ENCODE measurements at regions not wholly inside any gene's neighbourhood (a gene's known extent, or its start where the extent isn't known, plus 50 kb on each side); places are given as distances from the start of the nearest gene placed in this dataset.
"Not testable (repeated sequence)": the region's sequence is repeated elsewhere in the genome, so short reads cannot be mapped to it uniquely, and the experiment has no call there.

DNA sequence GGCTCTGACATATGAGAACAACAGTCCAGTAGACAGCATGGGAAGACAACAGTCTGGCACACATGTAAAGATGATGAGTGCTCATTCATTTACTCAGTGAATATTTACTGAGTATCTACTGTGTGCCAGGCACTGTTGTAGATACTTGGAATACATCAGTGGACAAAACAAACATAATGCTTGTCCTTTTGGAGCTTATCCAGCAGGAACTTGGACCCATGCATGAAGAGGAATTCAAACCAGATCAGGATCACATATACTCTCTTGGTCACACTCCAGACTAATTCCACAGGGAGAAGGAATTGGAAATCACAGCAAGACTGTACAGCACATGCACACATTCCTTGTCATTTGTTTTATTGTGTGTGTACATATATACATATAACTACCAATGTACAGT lies 217.6 kb upstream of the TTC29 start:
- TF ChIP-seq, protein P1, sequence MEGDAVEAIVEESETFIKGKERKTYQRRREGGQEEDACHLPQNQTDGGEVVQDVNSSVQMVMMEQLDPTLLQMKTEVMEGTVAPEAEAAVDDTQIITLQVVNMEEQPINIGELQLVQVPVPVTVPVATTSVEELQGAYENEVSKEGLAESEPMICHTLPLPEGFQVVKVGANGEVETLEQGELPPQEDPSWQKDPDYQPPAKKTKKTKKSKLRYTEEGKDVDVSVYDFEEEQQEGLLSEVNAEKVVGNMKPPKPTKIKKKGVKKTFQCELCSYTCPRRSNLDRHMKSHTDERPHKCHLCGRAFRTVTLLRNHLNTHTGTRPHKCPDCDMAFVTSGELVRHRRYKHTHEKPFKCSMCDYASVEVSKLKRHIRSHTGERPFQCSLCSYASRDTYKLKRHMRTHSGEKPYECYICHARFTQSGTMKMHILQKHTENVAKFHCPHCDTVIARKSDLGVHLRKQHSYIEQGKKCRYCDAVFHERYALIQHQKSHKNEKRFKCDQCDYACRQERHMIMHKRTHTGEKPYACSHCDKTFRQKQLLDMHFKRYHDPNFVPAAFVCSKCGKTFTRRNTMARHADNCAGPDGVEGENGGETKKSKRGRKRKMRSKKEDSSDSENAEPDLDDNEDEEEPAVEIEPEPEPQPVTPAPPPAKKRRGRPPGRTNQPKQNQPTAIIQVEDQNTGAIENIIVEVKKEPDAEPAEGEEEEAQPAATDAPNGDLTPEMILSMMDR (IDR thresholded peaks at IDR 0.05), result no peak
- H3K27ac ChIP-seq, result no peak overlapping the region
- DNase-seq (no peak), ATAC-seq (no peak)
- intact Hi-C loops (cut with DNase I), result no loop called here
- H3K4me3 ChIP-seq, result no peak overlapping the region
- peaks cover 0 to 7% of the 10 kb centered on the region in 2 donors for H3K27me3 ChIP-seq
- no peaks in the 10 kb centered on the region for H3K4me1 ChIP-seq
- H3K9me3 ChIP-seq, result no peaks in the 10 kb centered on the region
- H3K36me3 ChIP-seq, result no peaks in the 10 kb centered on the region

DNA sequence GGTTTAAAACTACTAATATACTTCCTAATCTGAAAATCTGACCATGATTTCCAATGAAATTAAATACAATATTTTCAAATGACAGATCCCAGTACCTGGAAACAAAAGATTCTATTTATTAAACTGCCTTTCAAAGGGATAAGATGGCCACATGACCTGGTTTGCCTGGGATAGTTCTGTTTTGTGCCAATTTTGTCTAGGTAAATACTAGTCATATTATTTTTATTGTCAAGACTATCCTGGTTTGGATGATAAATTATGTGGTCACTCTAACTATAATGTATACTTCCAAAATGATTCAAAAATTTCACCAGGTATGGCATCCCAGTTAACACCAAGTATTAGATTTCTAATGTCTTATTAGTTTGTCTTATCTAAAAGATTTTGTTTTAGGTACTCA lies 222.5 kb upstream of the TTC29 start:
- H3K9me3 ChIP-seq; H3K27ac ChIP-seq; intact Hi-C loops (cut with DNase I); H3K4me1 ChIP-seq; H3K27me3 ChIP-seq; H3K4me3 ChIP-seq; ATAC-seq; DNase-seq; H3K36me3 ChIP-seq: not testable (repeated sequence)

DNA sequence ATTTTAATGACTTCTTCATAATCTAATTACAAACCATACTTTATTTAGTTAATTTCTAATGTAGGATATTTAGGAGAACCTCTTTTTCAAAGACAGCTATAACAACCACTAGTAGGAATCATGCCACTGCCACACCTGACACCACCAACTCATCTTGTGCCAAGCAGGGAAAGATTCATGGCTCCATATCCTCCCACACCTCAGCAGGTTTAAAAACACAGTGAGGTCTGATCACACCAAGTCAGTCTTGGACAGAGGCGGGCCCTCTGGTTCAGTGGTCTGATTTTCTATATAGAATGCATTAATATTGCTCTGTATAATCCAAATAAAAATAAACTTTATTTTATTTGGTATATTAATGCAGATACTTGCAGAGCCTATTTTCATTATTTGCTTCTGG lies 227.7 kb upstream of the TTC29 start:
- Histone ChIP-seq H3K27me3 (no peaks in the 10 kb centered on the region), H3K27ac (no peak overlapping the region), H3K9me3 (no peaks in the 10 kb centered on the region), H3K4me1 (no peaks in the 10 kb centered on the region), H3K36me3 (no peaks in the 10 kb centered on the region), H3K4me3 (no peak overlapping the region)
- ATAC-seq, result no peak
- intact Hi-C loops (cut with DNase I), result no loop called here
- no peak for DNase-seq
- TF ChIP-seq, protein P1 (IDR thresholded peaks at IDR 0.05), result no peak

DNA sequence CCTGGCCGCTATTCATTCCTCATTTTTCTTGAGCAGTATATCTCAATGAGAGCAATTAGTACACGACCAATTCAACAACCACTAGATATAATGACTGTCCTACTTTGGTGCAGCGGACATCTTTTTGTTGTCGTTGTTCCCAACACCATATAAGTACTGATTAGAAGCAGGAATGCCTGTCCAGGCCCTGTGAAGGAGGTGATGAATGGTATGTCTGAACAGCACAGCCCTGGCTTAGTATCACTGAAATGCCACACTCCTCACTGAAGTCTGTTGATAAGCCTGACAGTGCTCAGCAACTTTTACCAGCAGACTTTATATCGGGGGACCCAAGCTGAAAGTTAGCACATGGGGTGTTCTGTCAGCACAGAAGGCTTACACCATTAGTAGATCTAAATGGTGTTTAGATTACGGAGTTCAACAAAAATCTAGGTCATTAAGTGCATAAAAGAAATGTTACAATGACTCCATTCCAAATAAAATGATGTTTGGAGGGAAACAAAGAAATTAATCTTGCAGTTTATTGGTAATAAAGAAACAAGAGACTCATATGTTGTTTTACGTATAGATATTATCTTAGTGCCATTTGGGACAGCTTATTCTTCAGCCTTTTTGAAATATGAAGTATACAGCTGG lies 228.3 kb upstream of the TTC29 start:
- Histone ChIP-seq H3K4me3 (no peak overlapping the region), H3K27me3 (no peaks in the 10 kb centered on the region), H3K27ac (no peak overlapping the region), H3K36me3 (no peaks in the 10 kb centered on the region), H3K4me1 (no peaks in the 10 kb centered on the region), H3K9me3 (no peaks in the 10 kb centered on the region)
- intact Hi-C loops (cut with DNase I), result no loop called here
- ATAC-seq (no peak), DNase-seq (no peak)
- TF ChIP-seq, protein P1 (IDR thresholded peaks at IDR 0.05), result no peak

DNA sequence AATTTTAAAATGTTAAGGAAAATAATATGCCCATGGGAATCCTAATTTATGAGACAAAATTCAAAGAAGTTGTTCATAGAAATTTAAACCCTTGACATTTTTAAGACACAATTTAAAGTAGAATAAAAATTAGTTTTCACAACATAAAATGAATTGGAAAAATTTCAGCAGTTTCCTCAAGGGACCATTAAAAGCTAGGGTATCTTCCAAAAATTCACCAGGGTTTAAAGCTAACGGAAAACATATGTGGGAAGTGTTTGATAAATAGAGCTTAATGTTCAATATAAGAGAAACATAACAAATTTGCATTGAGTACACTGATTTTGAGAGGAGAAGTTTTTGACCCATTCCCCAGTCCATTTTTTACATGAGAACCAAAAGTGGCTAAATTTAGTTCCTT lies 228.9 kb upstream of the TTC29 start:
- H3K9me3 ChIP-seq, result no peaks in the 10 kb centered on the region
- TF ChIP-seq, protein P1 (IDR thresholded peaks at IDR 0.05), result no peak
- H3K4me3 ChIP-seq, result no peak overlapping the region
- no peaks in the 10 kb centered on the region for H3K27me3 ChIP-seq
- ATAC-seq (no peak), DNase-seq (no peak)
- no peaks in the 10 kb centered on the region for H3K36me3 ChIP-seq
- no peaks in the 10 kb centered on the region for H3K4me1 ChIP-seq
- intact Hi-C loops (cut with DNase I), result no loop called here
- H3K27ac ChIP-seq, result no peak overlapping the region

DNA sequence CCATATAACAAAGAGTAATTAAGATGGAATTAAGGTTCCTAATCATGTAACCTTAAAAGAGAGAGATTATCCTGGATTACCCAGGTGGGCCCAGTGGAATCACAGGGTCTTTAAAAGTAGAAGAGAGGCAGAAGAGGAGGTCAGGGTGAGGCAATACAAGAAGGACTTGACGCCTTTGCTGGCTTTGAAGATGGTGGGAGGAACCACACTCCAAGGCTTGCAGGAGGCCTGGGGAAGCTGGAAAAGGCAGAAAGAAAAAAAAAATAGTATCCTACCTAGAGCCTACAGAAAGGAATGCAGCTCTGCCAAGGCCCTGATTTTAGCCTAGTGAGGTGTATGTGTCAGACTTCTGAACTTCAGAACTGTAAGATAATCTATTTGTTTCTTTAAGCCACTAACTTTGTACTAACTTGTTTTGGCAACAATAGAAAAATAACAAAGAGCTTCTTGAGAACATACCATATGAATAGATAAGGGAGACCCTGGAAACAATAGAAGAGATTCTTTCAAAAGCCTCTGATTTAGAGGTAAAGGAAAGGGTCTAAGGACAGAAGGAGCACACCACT lies 229.9 kb upstream of the TTC29 start:
- DNase-seq, result no peak
- intact Hi-C loops (cut with DNase I), result no loop called here

More for the DNA sequence above, 229.9 kb upstream of the TTC29 start:
- no peaks in the 10 kb centered on the region for H3K27me3 ChIP-seq
- H3K9me3 ChIP-seq, result no peaks in the 10 kb centered on the region
- TF ChIP-seq, protein P1 (IDR thresholded peaks at IDR 0.05), result no peak
- ATAC-seq, result no peak
- no peaks in the 10 kb centered on the region for H3K4me1 ChIP-seq
- no peak overlapping the region for H3K27ac ChIP-seq
- no peak overlapping the region for H3K4me3 ChIP-seq
- no peaks in the 10 kb centered on the region for H3K36me3 ChIP-seq

All from left lung (tissue), 4 donors.